ENCODE measurements at regions not wholly inside any gene's neighbourhood (a gene's known extent, or its start where the extent isn't known, plus 50 kb on each side); places are given as distances from the start of the nearest gene placed in this dataset.

GRCh38 chr7:86152926-86153325 lies 490.8 kb upstream of the GRM3 start:
- TF ChIP-seq EZH2 (IDR thresholded peaks at IDR 0.05; ENCODE audit: borderline replicate concordance, low read length) (no peak), CTCF (IDR thresholded peaks at IDR 0.05; ENCODE audit: low read length) (no peak)
- H3F3A ChIP-seq (ENCODE audit: insufficient read depth, low read length): no peaks in the 10 kb centered on the region
- no peaks in the 10 kb centered on the region for H3K36me3 ChIP-seq (ENCODE audit: insufficient read depth, low read length)
- no peaks in the 10 kb centered on the region for H3K79me2 ChIP-seq (ENCODE audit: insufficient read depth, low read length)
- H2AFZ ChIP-seq (ENCODE audit: low read length): no peak overlapping the region
- no peak overlapping the region for H3K27ac ChIP-seq (ENCODE audit: low read depth, low read length, poor library complexity, severe bottlenecking)
- H3K4me3 ChIP-seq (ENCODE audit: low read depth, low read length, poor library complexity, severe bottlenecking): no peak overlapping the region
- H3K4me1 ChIP-seq (ENCODE audit: insufficient read depth, low read length, severe bottlenecking): no peaks in the 10 kb centered on the region
- no peaks in the 10 kb centered on the region for H3K27me3 ChIP-seq (ENCODE audit: insufficient read depth, low read length)
- H3K4me2 ChIP-seq (ENCODE audit: low read length): no peak overlapping the region
- H3K9ac ChIP-seq (ENCODE audit: low read length): no peak overlapping the region
- no peaks in the 10 kb centered on the region for H4K20me1 ChIP-seq (ENCODE audit: insufficient read depth, low read length)
- no peaks in the 10 kb centered on the region for H3K9me3 ChIP-seq (ENCODE audit: low read length)
- H3K9me2 ChIP-seq (ENCODE audit: low read depth, low read length): no peaks in the 10 kb centered on the region

GRCh38 chr7:86149024-86149665 lies 494.6 kb upstream of the GRM3 start:
- H3K9me2 ChIP-seq (ENCODE audit: low read depth, low read length): no peaks in the 10 kb centered on the region
- no peaks in the 10 kb centered on the region for H4K20me1 ChIP-seq (ENCODE audit: insufficient read depth, low read length)
- H3F3A ChIP-seq (ENCODE audit: insufficient read depth, low read length): no peaks in the 10 kb centered on the region
- H3K9me3 ChIP-seq (ENCODE audit: low read length): no peaks in the 10 kb centered on the region
- H3K27me3 ChIP-seq (ENCODE audit: insufficient read depth, low read length): no peaks in the 10 kb centered on the region
- no peak overlapping the region for H3K4me2 ChIP-seq (ENCODE audit: low read length)
- TF ChIP-seq EZH2 (IDR thresholded peaks at IDR 0.05; ENCODE audit: borderline replicate concordance, low read length) (no peak), CTCF (IDR thresholded peaks at IDR 0.05; ENCODE audit: low read length) (no peak)
- no peaks in the 10 kb centered on the region for H3K79me2 ChIP-seq (ENCODE audit: insufficient read depth, low read length)
- H3K27ac ChIP-seq (ENCODE audit: low read depth, low read length, poor library complexity, severe bottlenecking): no peak overlapping the region
- H3K4me1 ChIP-seq (ENCODE audit: insufficient read depth, low read length, severe bottlenecking): no peaks in the 10 kb centered on the region
- H3K4me3 ChIP-seq (ENCODE audit: low read depth, low read length, poor library complexity, severe bottlenecking): no peak overlapping the region
- H3K9ac ChIP-seq (ENCODE audit: low read length): no peak overlapping the region
- no peaks in the 10 kb centered on the region for H3K36me3 ChIP-seq (ENCODE audit: insufficient read depth, low read length)
- no peak overlapping the region for H2AFZ ChIP-seq (ENCODE audit: low read length)

- no peak overlapping the region for H3K4me3 ChIP-seq (ENCODE audit: low read depth, low read length, poor library complexity, severe bottlenecking)
- H3K36me3 ChIP-seq (ENCODE audit: insufficient read depth, low read length): no peaks in the 10 kb centered on the region
- H3K4me2 ChIP-seq (ENCODE audit: low read length): no peak overlapping the region
- no peak overlapping the region for H3K27ac ChIP-seq (ENCODE audit: low read depth, low read length, poor library complexity, severe bottlenecking)
- no peaks in the 10 kb centered on the region for H3K9me3 ChIP-seq (ENCODE audit: low read length)
- H3K9me2 ChIP-seq (ENCODE audit: low read depth, low read length): no peaks in the 10 kb centered on the region
- no peaks in the 10 kb centered on the region for H3K4me1 ChIP-seq (ENCODE audit: insufficient read depth, low read length, severe bottlenecking)
- no peaks in the 10 kb centered on the region for H3K27me3 ChIP-seq (ENCODE audit: insufficient read depth, low read length)
- H4K20me1 ChIP-seq (ENCODE audit: insufficient read depth, low read length): no peaks in the 10 kb centered on the region
- H3F3A ChIP-seq (ENCODE audit: insufficient read depth, low read length): no peaks in the 10 kb centered on the region
- no peak overlapping the region for H2AFZ ChIP-seq (ENCODE audit: low read length)
- H3K9ac ChIP-seq (ENCODE audit: low read length): no peak overlapping the region
- H3K79me2 ChIP-seq (ENCODE audit: insufficient read depth, low read length): no peaks in the 10 kb centered on the region
- no peak for TF ChIP-seq EZH2 (IDR thresholded peaks at IDR 0.05; ENCODE audit: borderline replicate concordance, low read length)
- no peak for TF ChIP-seq CTCF (IDR thresholded peaks at IDR 0.05; ENCODE audit: low read length)
These were observed 495.2 kb upstream of the GRM3 start for GRCh38 chr7:86148501-86148900.

All from OCI-LY1 (cell line).